ENCODE measurements at regions not wholly inside any gene's neighbourhood (a gene's known extent, or its start where the extent isn't known, plus 50 kb on each side); places are given as distances from the start of the nearest gene placed in this dataset.

GRCh38 chr11:128082574-128082973 lies 504.8 kb downstream of the ETS1 start (continued):
- TF ChIP-seq RELB (IDR thresholded peaks at IDR 0.05; ENCODE audit: low read depth) = no peak
- TF ChIP-seq ZNF207 (IDR thresholded peaks at IDR 0.05; ENCODE audit: borderline replicate concordance) = no peak
- TF ChIP-seq ELK1 (IDR thresholded peaks at IDR 0.05; ENCODE audit: low read depth, low read length) = no peak
- no peak for TF ChIP-seq PKNOX1 (IDR thresholded peaks at IDR 0.05)
- TF ChIP-seq IRF3 (IDR thresholded peaks at IDR 0.05) = no peak
- no peak for TF ChIP-seq CBX5 (IDR thresholded peaks at IDR 0.05; ENCODE audit: low read depth)
- TF ChIP-seq ZSCAN29 (IDR thresholded peaks at IDR 0.05) = no peak
- TF ChIP-seq BMI1 (IDR thresholded peaks at IDR 0.05; ENCODE audit: borderline replicate concordance) = no peak
- TF ChIP-seq NFYB (IDR thresholded peaks at IDR 0.05; ENCODE audit: insufficient read depth, low read depth, low read length) = no peak
- TF ChIP-seq SUZ12 (IDR thresholded peaks at IDR 0.05; ENCODE audit: unreplicated experiment) = no peak
- TF ChIP-seq TAF1 (IDR thresholded peaks at IDR 0.05; ENCODE audit: borderline replicate concordance, low read depth, low read length) = no peak
- TF ChIP-seq ZZZ3 (IDR thresholded peaks at IDR 0.05; ENCODE audit: control insufficient read depth, insufficient read length, low read depth) = no peak

Data from GM12878 (cell line).